RWPE2 (cell line): ENCODE measurements at regions not wholly inside any gene's neighbourhood (a gene's known extent, or its start where the extent isn't known, plus 50 kb on each side); places are given as distances from the start of the nearest gene placed in this dataset.

Source experiments
- ATAC-seq: fragments of 200-7000 bp; cut with Tn5 transposase; 3 replicates; pipeline ENCODE4 v1.9.1; 2021; ENCODE audit warnings: low read depth
- DNase-seq: peaks from one replicate; pipeline ENCODE4 v3.0.0-alpha.2; 2020; ENCODE audit warnings: low spot score
- H3K27ac ChIP-seq: fragments of 450-650 bp; 2 replicates; pipeline ENCODE4 v1.5.1; 2017; ENCODE audit warnings: mild to moderate bottlenecking; ENCODE audit not compliant: poor library complexity, severe bottlenecking
- H3K27me3 ChIP-seq: fragments of 250-450 bp; sonication (Bioruptor Pico); 2 replicates; pipeline ENCODE4 v1.5.1; 2021; ENCODE audit warnings: mild to moderate bottlenecking, moderate library complexity; ENCODE audit not compliant: insufficient read depth, poor library complexity, severe bottlenecking
- H3K36me3 ChIP-seq: fragments of 250-450 bp; sonication (Bioruptor Pico); 2 replicates; pipeline ENCODE4 v1.5.1; 2020; ENCODE audit warnings: low read depth, mild to moderate bottlenecking, moderate library complexity
- H3K4me1 ChIP-seq: fragments of 250-450 bp; sonication (Bioruptor Pico); 2 replicates; pipeline ENCODE4 v1.5.1; 2021; ENCODE audit warnings: mild to moderate bottlenecking, moderate library complexity; ENCODE audit not compliant: insufficient read depth, poor library complexity, severe bottlenecking
- H3K4me3 ChIP-seq: fragments of 250-450 bp; sonication (Bioruptor Pico); 2 replicates; pipeline ENCODE4 v1.5.1; 2021; ENCODE audit warnings: mild to moderate bottlenecking, moderate library complexity; ENCODE audit not compliant: severe bottlenecking
- H3K9me3 ChIP-seq: fragments of 250-450 bp; sonication (Bioruptor Pico); 2 replicates; pipeline ENCODE4 v1.5.1; 2021; ENCODE audit warnings: mild to moderate bottlenecking, moderate library complexity; ENCODE audit not compliant: severe bottlenecking
- TF ChIP-seq, protein P1 (sequence below): fragments of 450-650 bp; IDR thresholded peaks from one replicate; pipeline ENCODE4 v1.5.1; 2017; ENCODE audit warnings: mild to moderate bottlenecking, moderate library complexity; ENCODE audit not compliant: poor library complexity, severe bottlenecking

- TF ChIP-seq, protein P1, sequence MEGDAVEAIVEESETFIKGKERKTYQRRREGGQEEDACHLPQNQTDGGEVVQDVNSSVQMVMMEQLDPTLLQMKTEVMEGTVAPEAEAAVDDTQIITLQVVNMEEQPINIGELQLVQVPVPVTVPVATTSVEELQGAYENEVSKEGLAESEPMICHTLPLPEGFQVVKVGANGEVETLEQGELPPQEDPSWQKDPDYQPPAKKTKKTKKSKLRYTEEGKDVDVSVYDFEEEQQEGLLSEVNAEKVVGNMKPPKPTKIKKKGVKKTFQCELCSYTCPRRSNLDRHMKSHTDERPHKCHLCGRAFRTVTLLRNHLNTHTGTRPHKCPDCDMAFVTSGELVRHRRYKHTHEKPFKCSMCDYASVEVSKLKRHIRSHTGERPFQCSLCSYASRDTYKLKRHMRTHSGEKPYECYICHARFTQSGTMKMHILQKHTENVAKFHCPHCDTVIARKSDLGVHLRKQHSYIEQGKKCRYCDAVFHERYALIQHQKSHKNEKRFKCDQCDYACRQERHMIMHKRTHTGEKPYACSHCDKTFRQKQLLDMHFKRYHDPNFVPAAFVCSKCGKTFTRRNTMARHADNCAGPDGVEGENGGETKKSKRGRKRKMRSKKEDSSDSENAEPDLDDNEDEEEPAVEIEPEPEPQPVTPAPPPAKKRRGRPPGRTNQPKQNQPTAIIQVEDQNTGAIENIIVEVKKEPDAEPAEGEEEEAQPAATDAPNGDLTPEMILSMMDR, result no peak
- no peaks in the 10 kb centered on the region for H3K4me1 ChIP-seq
- no peaks in the 10 kb centered on the region for H3K27me3 ChIP-seq
- no peak overlapping the region for H3K27ac ChIP-seq
- peaks cover 2% of the 10 kb centered on the region for H3K9me3 ChIP-seq
- ATAC-seq (no peak), DNase-seq (no peak)
- H3K36me3 ChIP-seq, result no peaks in the 10 kb centered on the region
- H3K4me3 ChIP-seq, result no peak overlapping the region
Observed at GRCh38 chr12:130227641-130228040, 65.4 kb downstream of the FZD10 start.

DNA sequence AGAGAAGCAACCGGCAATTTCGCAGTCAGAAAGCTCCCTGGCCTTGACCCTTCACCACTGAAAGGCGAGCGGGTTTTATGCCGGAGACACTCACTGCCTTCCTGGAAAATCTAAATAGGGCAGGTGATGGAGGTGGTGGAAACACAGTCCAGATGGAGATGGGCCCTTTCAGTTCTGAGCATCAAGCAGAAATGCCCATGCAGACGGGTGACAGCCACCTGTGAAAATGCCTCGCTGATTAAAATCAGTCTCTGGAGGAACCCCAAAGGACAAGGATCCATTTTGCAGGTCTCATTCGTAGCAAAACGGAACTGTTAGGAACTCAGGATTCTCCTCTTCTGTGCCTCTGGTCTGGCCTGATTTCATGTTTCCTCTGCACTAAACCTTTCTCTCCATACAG lies 74.2 kb downstream of the FZD10 start:
- DNase-seq (no peak), ATAC-seq (no peak)
- H3K4me3 ChIP-seq, result no peak overlapping the region
- peaks cover 19% of the 10 kb centered on the region for H3K27me3 ChIP-seq
- no peaks in the 10 kb centered on the region for H3K36me3 ChIP-seq
- H3K4me1 ChIP-seq, result no peaks in the 10 kb centered on the region
- H3K9me3 ChIP-seq, result no peaks in the 10 kb centered on the region
- H3K27ac ChIP-seq, result no peak overlapping the region
- TF ChIP-seq, protein P1, result no peak

DNA sequence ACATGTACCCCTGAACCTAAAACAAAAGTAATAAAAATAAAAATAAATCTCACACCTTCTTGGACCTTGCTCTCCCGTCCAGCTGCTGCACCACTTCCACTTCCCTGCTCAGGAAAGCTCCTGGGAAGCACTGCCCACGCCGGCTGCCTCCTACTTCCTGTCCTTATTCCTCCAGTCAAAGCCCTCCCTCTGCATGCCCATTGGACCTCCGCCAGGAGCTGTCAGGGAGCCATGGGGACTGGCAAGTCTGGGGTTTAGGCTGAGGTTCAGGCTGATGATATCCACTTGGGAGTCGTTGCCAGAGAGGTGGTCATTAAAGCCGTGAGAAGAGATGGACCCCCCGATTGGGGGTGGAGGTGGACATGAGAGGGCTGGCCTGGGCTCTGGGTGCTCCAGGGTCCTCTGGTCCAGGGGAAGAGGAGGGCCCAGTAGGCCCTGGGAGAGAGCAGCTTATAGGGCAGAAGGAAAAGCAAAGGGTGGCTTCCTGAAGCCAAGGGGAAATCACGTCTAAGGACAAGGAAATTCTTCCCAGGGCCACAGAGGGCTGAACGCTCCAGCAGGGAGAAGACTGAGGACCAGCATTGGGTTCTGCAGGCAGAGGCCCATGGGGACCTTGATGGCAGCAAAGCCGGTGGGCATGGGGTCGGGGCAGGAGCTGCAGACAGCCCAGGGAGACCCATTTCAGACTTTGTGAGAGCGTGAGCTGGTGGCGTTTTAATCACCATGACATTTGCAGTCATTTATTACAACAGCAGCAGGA lies 78.7 kb downstream of the FZD10 start:
- H3K9me3 ChIP-seq, result no peaks in the 10 kb centered on the region
- no peaks in the 10 kb centered on the region for H3K4me1 ChIP-seq
- no peak overlapping the region for H3K4me3 ChIP-seq
- TF ChIP-seq, protein P1, result no peak
- no peak for DNase-seq
- no peak for ATAC-seq
- H3K36me3 ChIP-seq, result no peaks in the 10 kb centered on the region
- H3K27me3 ChIP-seq, result peaks cover 8% of the 10 kb centered on the region
- H3K27ac ChIP-seq, result no peak overlapping the region

DNA sequence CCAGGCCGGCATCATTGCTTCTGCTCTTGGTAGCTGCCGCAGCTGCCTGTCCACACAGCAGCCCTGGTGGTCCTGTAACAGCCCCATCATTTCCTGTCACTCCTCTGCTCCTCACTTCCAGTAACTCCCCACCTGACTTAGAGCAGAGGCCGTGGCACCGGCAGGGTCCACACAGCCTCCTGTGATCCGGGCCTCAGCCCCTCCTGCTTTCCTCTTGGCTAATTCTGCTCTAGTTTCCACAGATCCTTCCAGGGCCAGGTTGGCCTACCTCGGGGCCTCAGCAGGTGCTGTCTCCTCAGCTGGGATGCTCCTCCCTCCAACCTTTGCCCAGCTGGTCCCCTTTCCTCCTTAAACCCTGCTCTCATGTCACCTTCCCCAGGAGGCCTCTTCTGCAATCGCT lies 80.2 kb downstream of the FZD10 start:
- H3K36me3 ChIP-seq, result no peaks in the 10 kb centered on the region

DNA sequence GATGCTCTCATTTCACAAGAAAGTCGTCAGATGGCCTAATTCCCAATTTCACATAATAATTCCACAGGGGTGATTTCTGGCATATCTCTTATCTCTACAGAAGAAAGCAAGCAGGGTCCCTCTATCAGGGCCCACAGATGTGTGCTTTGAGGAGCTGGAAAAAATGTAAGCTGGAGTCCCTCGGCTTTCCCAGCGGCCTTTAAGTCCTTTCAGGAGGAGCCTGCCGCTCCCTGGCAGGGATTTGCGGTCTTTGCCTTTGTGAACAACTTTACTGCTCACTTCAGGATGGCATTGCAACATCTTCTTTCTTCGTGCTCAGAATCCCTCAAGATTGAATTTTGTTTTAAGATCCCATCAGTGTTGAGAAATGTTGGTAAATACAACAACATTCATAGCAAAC lies 83.0 kb downstream of the FZD10 start:
- ATAC-seq (no peak), DNase-seq (no peak)
- Histone ChIP-seq H3K4me1 (no peaks in the 10 kb centered on the region), H3K27me3 (no peaks in the 10 kb centered on the region), H3K27ac (no peak overlapping the region), H3K36me3 (no peaks in the 10 kb centered on the region), H3K4me3 (no peak overlapping the region), H3K9me3 (no peaks in the 10 kb centered on the region)
- TF ChIP-seq, protein P1, result no peak

More for the DNA sequence above, 80.2 kb downstream of the FZD10 start:
- DNase-seq (no peak), ATAC-seq (no peak)
- H3K4me3 ChIP-seq, result no peak overlapping the region
- no peaks in the 10 kb centered on the region for H3K9me3 ChIP-seq
- H3K4me1 ChIP-seq, result no peaks in the 10 kb centered on the region
- H3K27ac ChIP-seq, result no peak overlapping the region
- H3K27me3 ChIP-seq, result peaks cover 6% of the 10 kb centered on the region
- TF ChIP-seq, protein P1, result no peak
